ENCODE measurements at regions not wholly inside any gene's neighbourhood (a gene's known extent, or its start where the extent isn't known, plus 50 kb on each side); places are given as distances from the start of the nearest gene placed in this dataset.

GRCh38 chr18:29711932-29712331 is 1330.6 kb downstream of the DSC3 start:
- Histone ChIP-seq H3K4me3 (replicated peaks; ENCODE audit: low read depth, low read length) (no peak overlapping the region), H3K27me3 (replicated peaks; ENCODE audit: control insufficient read depth, insufficient read depth, low read length) (no peaks in the 10 kb centered on the region), H3K36me3 (ENCODE audit: control insufficient read depth, insufficient read depth, low read length) (no peaks in the 10 kb centered on the region)
- DNase-seq (ENCODE audit: extremely low read depth, insufficient read length) = no peak
- TF ChIP-seq CTCF (IDR thresholded peaks at IDR 0.05; ENCODE audit: insufficient read depth, low read length, poor library complexity, severe bottlenecking) = no peak

- H3K36me3 ChIP-seq (ENCODE audit: control insufficient read depth, insufficient read depth, low read length) = no peaks in the 10 kb centered on the region
- no peak for DNase-seq (ENCODE audit: extremely low read depth, insufficient read length)
- no peaks in the 10 kb centered on the region for H3K27me3 ChIP-seq (replicated peaks; ENCODE audit: control insufficient read depth, insufficient read depth, low read length)
- no peak for TF ChIP-seq CTCF (IDR thresholded peaks at IDR 0.05; ENCODE audit: insufficient read depth, low read length, poor library complexity, severe bottlenecking)
- no peak overlapping the region for H3K4me3 ChIP-seq (replicated peaks; ENCODE audit: low read depth, low read length)
Measured at GRCh38 chr18:29693334-29693733, 1349.2 kb downstream of the DSC3 start.

- no peak for TF ChIP-seq CTCF (IDR thresholded peaks at IDR 0.05; ENCODE audit: insufficient read depth, low read length, poor library complexity, severe bottlenecking)
- DNase-seq (ENCODE audit: extremely low read depth, insufficient read length) = no peak
- Histone ChIP-seq H3K27me3 (replicated peaks; ENCODE audit: control insufficient read depth, insufficient read depth, low read length) (no peaks in the 10 kb centered on the region), H3K4me3 (replicated peaks; ENCODE audit: low read depth, low read length) (no peak overlapping the region), H3K36me3 (ENCODE audit: control insufficient read depth, insufficient read depth, low read length) (no peaks in the 10 kb centered on the region)
Measured at GRCh38 chr18:29681578-29681977, 1361.0 kb downstream of the DSC3 start.

- Histone ChIP-seq H3K27me3 (replicated peaks; ENCODE audit: control insufficient read depth, insufficient read depth, low read length) (no peaks in the 10 kb centered on the region), H3K4me3 (replicated peaks; ENCODE audit: low read depth, low read length) (no peak overlapping the region), H3K36me3 (ENCODE audit: control insufficient read depth, insufficient read depth, low read length) (no peaks in the 10 kb centered on the region)
- TF ChIP-seq CTCF (IDR thresholded peaks at IDR 0.05; ENCODE audit: insufficient read depth, low read length, poor library complexity, severe bottlenecking) = no peak
- no peak for DNase-seq (ENCODE audit: extremely low read depth, insufficient read length)
Measured at GRCh38 chr18:29664278-29665036, 1378.1 kb downstream of the DSC3 start.

GRCh38 chr18:29661924-29662323 is 1380.6 kb downstream of the DSC3 start:
- no peak for DNase-seq (ENCODE audit: extremely low read depth, insufficient read length)
- no peak for TF ChIP-seq CTCF (IDR thresholded peaks at IDR 0.05; ENCODE audit: insufficient read depth, low read length, poor library complexity, severe bottlenecking)
- Histone ChIP-seq H3K4me3 (replicated peaks; ENCODE audit: low read depth, low read length) (no peak overlapping the region), H3K27me3 (replicated peaks; ENCODE audit: control insufficient read depth, insufficient read depth, low read length) (no peaks in the 10 kb centered on the region), H3K36me3 (ENCODE audit: control insufficient read depth, insufficient read depth, low read length) (no peaks in the 10 kb centered on the region)

GRCh38 chr18:29660777-29661176 is 1381.8 kb downstream of the DSC3 start:
- no peak for DNase-seq (ENCODE audit: extremely low read depth, insufficient read length)
- no peaks in the 10 kb centered on the region for H3K36me3 ChIP-seq (ENCODE audit: control insufficient read depth, insufficient read depth, low read length)
- H3K27me3 ChIP-seq (replicated peaks; ENCODE audit: control insufficient read depth, insufficient read depth, low read length) = no peaks in the 10 kb centered on the region
- TF ChIP-seq CTCF (IDR thresholded peaks at IDR 0.05; ENCODE audit: insufficient read depth, low read length, poor library complexity, severe bottlenecking) = no peak
- no peak overlapping the region for H3K4me3 ChIP-seq (replicated peaks; ENCODE audit: low read depth, low read length)
